Occipital lobe (tissue), 1 donor: ENCODE measurements at regions not wholly inside any gene's neighbourhood (a gene's known extent, or its start where the extent isn't known, plus 50 kb on each side); places are given as distances from the start of the nearest gene placed in this dataset.
"Not testable (repeated sequence)": the region's sequence is repeated elsewhere in the genome, so short reads cannot be mapped to it uniquely, and the experiment has no call there.

Source experiments
- DNase-seq: peaks from one replicate; lab custom pipeline; 2025; lab: John Stamatoyannopoulos, UW

GRCh38 chr9:28092981-28093936, 520.0 kb upstream of the C9orf72 start:
- no peak for DNase-seq

- no peak for DNase-seq
Measured at GRCh38 chr9:28101509-28101908, 528.2 kb upstream of the C9orf72 start.

- no peak for DNase-seq
Measured at GRCh38 chr9:28105001-28105400, 531.7 kb upstream of the C9orf72 start.

GRCh38 chr9:28120184-28120583, 546.9 kb upstream of the C9orf72 start:
- no peak for DNase-seq

- DNase-seq, result no peak
Measured at GRCh38 chr9:28120626-28121025, 547.3 kb upstream of the C9orf72 start.

GRCh38 chr9:28121366-28121765, 548.1 kb upstream of the C9orf72 start:
- DNase-seq, result no peak

GRCh38 chr9:28124917-28125316, 551.6 kb upstream of the C9orf72 start:
- no peak for DNase-seq

- no peak for DNase-seq
Measured at GRCh38 chr9:28127101-28127500, 553.8 kb upstream of the C9orf72 start.

- DNase-seq, result no peak
Measured at GRCh38 chr9:28134446-28134976, 561.2 kb upstream of the C9orf72 start.

GRCh38 chr9:28135549-28135948, 562.3 kb upstream of the C9orf72 start:
- DNase-seq, result no peak

GRCh38 chr9:28136113-28136512, 562.8 kb upstream of the C9orf72 start:
- DNase-seq, result no peak

GRCh38 chr9:28147430-28147829, 574.1 kb upstream of the C9orf72 start:
- not testable (repeated sequence) for DNase-seq

GRCh38 chr9:28147923-28148597, 574.8 kb upstream of the C9orf72 start:
- not testable (repeated sequence) for DNase-seq

GRCh38 chr9:28149361-28150050, 576.2 kb upstream of the C9orf72 start:
- not testable (repeated sequence) for DNase-seq

- no peak for DNase-seq
Measured at GRCh38 chr9:28155067-28155466, 581.8 kb upstream of the C9orf72 start.

- no peak for DNase-seq
Measured at GRCh38 chr9:28155671-28156070, 582.4 kb upstream of the C9orf72 start.

- no peak for DNase-seq
Measured at GRCh38 chr9:28158451-28158850, 585.2 kb upstream of the C9orf72 start.

GRCh38 chr9:28163619-28164018, 590.3 kb upstream of the C9orf72 start:
- DNase-seq, result no peak

- no peak for DNase-seq
Measured at GRCh38 chr9:28166179-28166578, 592.9 kb upstream of the C9orf72 start.

GRCh38 chr9:28177142-28177541, 603.9 kb upstream of the C9orf72 start:
- no peak for DNase-seq

GRCh38 chr9:28177925-28178324, 604.6 kb upstream of the C9orf72 start:
- no peak for DNase-seq

GRCh38 chr9:28179893-28180292, 606.6 kb upstream of the C9orf72 start:
- DNase-seq, result no peak
